ENCODE measurements at regions not wholly inside any gene's neighbourhood (a gene's known extent, or its start where the extent isn't known, plus 50 kb on each side); places are given as distances from the start of the nearest gene placed in this dataset.

GRCh38 chr3:72204452-72204851 is 419.5 kb upstream of the PROK2 start:
- H3K9me3 Mint-ChIP-seq, result peaks cover 19% of the 10 kb centered on the region

GRCh38 chr3:72203613-72204349 is 418.8 kb upstream of the PROK2 start:
- Mint-ChIP-seq H3K27me3 (ENCODE audit: low read depth, poor library complexity) (peaks cover 21% of the 10 kb centered on the region), H3K27ac (no peak overlapping the region)
- DNase-seq, result no peak

More at GRCh38 chr3:72204452-72204851, 419.5 kb upstream of the PROK2 start:
- H3K27ac Mint-ChIP-seq, result no peak overlapping the region
- no peak for DNase-seq
- no peak overlapping the region for H3K4me3 Mint-ChIP-seq
- H3K27me3 Mint-ChIP-seq (ENCODE audit: low read depth, poor library complexity), result peaks cover 24% of the 10 kb centered on the region
- no peaks in the 10 kb centered on the region for H3K36me3 Mint-ChIP-seq (ENCODE audit: low read depth)
- H3K4me1 Mint-ChIP-seq, result peaks cover 25% of the 10 kb centered on the region
- TF ChIP-seq CTCF (IDR thresholded peaks at IDR 0.05), result no peak

GRCh38 chr3:72203105-72203504 is 418.2 kb upstream of the PROK2 start:
- peaks cover 19% of the 10 kb centered on the region for H3K9me3 Mint-ChIP-seq
- no peak for TF ChIP-seq CTCF (IDR thresholded peaks at IDR 0.05)
- no peak overlapping the region for H3K4me3 Mint-ChIP-seq
- no peak overlapping the region for H3K27ac Mint-ChIP-seq
- peaks cover 25% of the 10 kb centered on the region for H3K4me1 Mint-ChIP-seq
- DNase-seq, result no peak
- H3K36me3 Mint-ChIP-seq (ENCODE audit: low read depth), result no peaks in the 10 kb centered on the region
- peaks cover 16% of the 10 kb centered on the region for H3K27me3 Mint-ChIP-seq (ENCODE audit: low read depth, poor library complexity)

More at GRCh38 chr3:72203613-72204349, 418.8 kb upstream of the PROK2 start:
- Mint-ChIP-seq H3K4me1 (peaks cover 25% of the 10 kb centered on the region), H3K9me3 (peaks cover 19% of the 10 kb centered on the region), H3K36me3 (ENCODE audit: low read depth) (no peaks in the 10 kb centered on the region), H3K4me3 (no peak overlapping the region)
- TF ChIP-seq CTCF (IDR thresholded peaks at IDR 0.05), result no peak

- Mint-ChIP-seq H3K27ac (no peak overlapping the region), H3K27me3 (ENCODE audit: low read depth, poor library complexity) (peaks cover 4% of the 10 kb centered on the region), H3K4me3 (no peak overlapping the region), H3K9me3 (peaks cover 19% of the 10 kb centered on the region), H3K4me1 (peaks cover 39% of the 10 kb centered on the region), H3K36me3 (ENCODE audit: low read depth) (no peaks in the 10 kb centered on the region)
- DNase-seq, result no peak
- TF ChIP-seq CTCF (IDR thresholded peaks at IDR 0.05), result no peak
Observed at GRCh38 chr3:72200332-72200731, 415.4 kb upstream of the PROK2 start.

GRCh38 chr3:72199530-72199929 is 414.6 kb upstream of the PROK2 start:
- H3K36me3 Mint-ChIP-seq (ENCODE audit: low read depth), result no peaks in the 10 kb centered on the region
- no peak for TF ChIP-seq CTCF (IDR thresholded peaks at IDR 0.05)
- peaks cover 31% of the 10 kb centered on the region for H3K4me1 Mint-ChIP-seq
- peaks cover 19% of the 10 kb centered on the region for H3K9me3 Mint-ChIP-seq
- no peak overlapping the region for H3K27ac Mint-ChIP-seq
- H3K4me3 Mint-ChIP-seq, result no peak overlapping the region
- DNase-seq, result no peak
- peaks cover 2% of the 10 kb centered on the region for H3K27me3 Mint-ChIP-seq (ENCODE audit: low read depth, poor library complexity)

- Mint-ChIP-seq H3K4me1 (peaks cover 23% of the 10 kb centered on the region), H3K27ac (no peak overlapping the region), H3K36me3 (ENCODE audit: low read depth) (no peaks in the 10 kb centered on the region), H3K4me3 (no peak overlapping the region), H3K27me3 (ENCODE audit: low read depth, poor library complexity) (no peaks in the 10 kb centered on the region), H3K9me3 (peaks cover 32% of the 10 kb centered on the region)
- DNase-seq, result no peak
- no peak for TF ChIP-seq CTCF (IDR thresholded peaks at IDR 0.05)
Observed at GRCh38 chr3:72196377-72196929, 411.5 kb upstream of the PROK2 start.
